Forelimb muscle (tissue), 1 donor: ENCODE measurements at regions not wholly inside any gene's neighbourhood (a gene's known extent, or its start where the extent isn't known, plus 50 kb on each side); places are given as distances from the start of the nearest gene placed in this dataset.
"Not testable (repeated sequence)": the region's sequence is repeated elsewhere in the genome, so short reads cannot be mapped to it uniquely, and the experiment has no call there.

Experiments used
- DNase-seq: peaks from one replicate; pipeline ENCODE4 v3.0.0-alpha.2; 2013; ENCODE audit warnings: low read depth

- not testable (repeated sequence) for DNase-seq
Observed at GRCh38 chr4:27075603-27076002, 215.0 kb downstream of the STIM2 start.

GRCh38 chr4:27078934-27079455, 218.4 kb downstream of the STIM2 start:
- DNase-seq = no peak

GRCh38 chr4:27081675-27082586, 221.3 kb downstream of the STIM2 start:
- DNase-seq = no peak

GRCh38 chr4:27082776-27083175, 222.1 kb downstream of the STIM2 start:
- DNase-seq = no peak

- no peak for DNase-seq
Observed at GRCh38 chr4:27084685-27085361, 224.2 kb downstream of the STIM2 start.

GRCh38 chr4:27085396-27085795, 224.8 kb downstream of the STIM2 start:
- no peak for DNase-seq

- DNase-seq = no peak
Observed at GRCh38 chr4:27087306-27088045, 226.8 kb downstream of the STIM2 start.

GRCh38 chr4:27088491-27088890, 227.8 kb downstream of the STIM2 start:
- no peak for DNase-seq

- no peak for DNase-seq
Observed at GRCh38 chr4:27089186-27089585, 228.5 kb downstream of the STIM2 start.

- DNase-seq = no peak
Observed at GRCh38 chr4:27090406-27090805, 229.8 kb downstream of the STIM2 start.

- no peak for DNase-seq
Observed at GRCh38 chr4:27094224-27094623, 233.6 kb downstream of the STIM2 start.

- DNase-seq = peak; percentile 16
Observed at GRCh38 chr4:27094783-27095182, 234.1 kb downstream of the STIM2 start.

GRCh38 chr4:27096142-27096824, 235.6 kb downstream of the STIM2 start:
- DNase-seq = peak; percentile 5

GRCh38 chr4:27098034-27098433, 237.4 kb downstream of the STIM2 start:
- DNase-seq = no peak

- DNase-seq = no peak
Observed at GRCh38 chr4:27100713-27101112, 240.1 kb downstream of the STIM2 start.

- no peak for DNase-seq
Observed at GRCh38 chr4:27101126-27101525, 240.5 kb downstream of the STIM2 start.

GRCh38 chr4:27101561-27101960, 240.9 kb downstream of the STIM2 start:
- no peak for DNase-seq

GRCh38 chr4:27111627-27112026, 251.0 kb downstream of the STIM2 start:
- DNase-seq = no peak

GRCh38 chr4:27112587-27112986, 251.9 kb downstream of the STIM2 start:
- DNase-seq = no peak

GRCh38 chr4:27115221-27115620, 254.6 kb downstream of the STIM2 start:
- DNase-seq = no peak

- DNase-seq = no peak
Observed at GRCh38 chr4:27117453-27117852, 256.8 kb downstream of the STIM2 start.
